ENCODE measurements at regions not wholly inside any gene's neighbourhood (a gene's known extent, or its start where the extent isn't known, plus 50 kb on each side); places are given as distances from the start of the nearest gene placed in this dataset.

DNA sequence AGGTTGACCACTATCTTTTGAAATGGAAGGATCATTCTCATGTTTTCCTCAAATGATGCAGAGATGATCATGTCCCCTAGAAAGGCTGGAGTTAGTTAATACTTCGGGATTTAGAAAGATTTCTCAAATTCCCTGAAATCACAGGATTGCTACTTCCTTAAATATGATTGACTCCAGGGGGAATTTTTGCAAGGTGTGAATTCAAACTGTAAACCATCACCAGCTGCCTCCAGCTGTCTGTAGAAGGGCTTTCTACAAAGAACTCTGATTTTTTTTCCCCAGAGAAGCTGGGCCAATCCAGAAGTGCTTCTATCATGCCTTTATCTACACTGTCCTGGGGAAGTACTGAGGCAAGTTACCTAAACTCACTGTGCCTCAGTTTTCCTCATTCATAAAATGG is 114.5 kb downstream of the EDN1 start:
- H3K4me1 ChIP-seq (ENCODE audit: insufficient read depth, low read length, poor library complexity, severe bottlenecking) = no peaks in the 10 kb centered on the region
- H3K4me3 ChIP-seq (ENCODE audit: low read depth, low read length, poor library complexity, severe bottlenecking) = no peak overlapping the region
- intact Hi-C loops (cut with micrococcal nuclease; ENCODE audit: unreplicated experiment) = no loop called here
- H3K36me3 ChIP-seq (ENCODE audit: insufficient read depth, low read length, poor library complexity, severe bottlenecking) = no peaks in the 10 kb centered on the region
- no peaks in the 10 kb centered on the region for H3K9me3 ChIP-seq (ENCODE audit: low read depth, low read length, poor library complexity, severe bottlenecking)
- no peak for TF ChIP-seq EZH2 (IDR thresholded peaks at IDR 0.05; ENCODE audit: borderline replicate concordance, low read depth, low read length, poor library complexity, severe bottlenecking)
- TF ChIP-seq, protein P1, sequence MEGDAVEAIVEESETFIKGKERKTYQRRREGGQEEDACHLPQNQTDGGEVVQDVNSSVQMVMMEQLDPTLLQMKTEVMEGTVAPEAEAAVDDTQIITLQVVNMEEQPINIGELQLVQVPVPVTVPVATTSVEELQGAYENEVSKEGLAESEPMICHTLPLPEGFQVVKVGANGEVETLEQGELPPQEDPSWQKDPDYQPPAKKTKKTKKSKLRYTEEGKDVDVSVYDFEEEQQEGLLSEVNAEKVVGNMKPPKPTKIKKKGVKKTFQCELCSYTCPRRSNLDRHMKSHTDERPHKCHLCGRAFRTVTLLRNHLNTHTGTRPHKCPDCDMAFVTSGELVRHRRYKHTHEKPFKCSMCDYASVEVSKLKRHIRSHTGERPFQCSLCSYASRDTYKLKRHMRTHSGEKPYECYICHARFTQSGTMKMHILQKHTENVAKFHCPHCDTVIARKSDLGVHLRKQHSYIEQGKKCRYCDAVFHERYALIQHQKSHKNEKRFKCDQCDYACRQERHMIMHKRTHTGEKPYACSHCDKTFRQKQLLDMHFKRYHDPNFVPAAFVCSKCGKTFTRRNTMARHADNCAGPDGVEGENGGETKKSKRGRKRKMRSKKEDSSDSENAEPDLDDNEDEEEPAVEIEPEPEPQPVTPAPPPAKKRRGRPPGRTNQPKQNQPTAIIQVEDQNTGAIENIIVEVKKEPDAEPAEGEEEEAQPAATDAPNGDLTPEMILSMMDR (conservative IDR thresholded peaks at IDR 0.05; ENCODE audit: low read depth, low read length) = no peak
- no peaks in the 10 kb centered on the region for H3K27me3 ChIP-seq (replicated peaks; ENCODE audit: insufficient read depth, low read depth, low read length, poor library complexity)
- ChIA-PET POLR2A (ENCODE audit: low non-redundant PET) (no interaction called here), CTCF (no interaction called here)
- DNase-seq (ENCODE audit: low spot score) = no peak
- no peak overlapping the region for H3K27ac ChIP-seq (ENCODE audit: low read depth, low read length, poor library complexity, severe bottlenecking)
- no TSS peak for BruUV-seq (replicated peaks)

DNA sequence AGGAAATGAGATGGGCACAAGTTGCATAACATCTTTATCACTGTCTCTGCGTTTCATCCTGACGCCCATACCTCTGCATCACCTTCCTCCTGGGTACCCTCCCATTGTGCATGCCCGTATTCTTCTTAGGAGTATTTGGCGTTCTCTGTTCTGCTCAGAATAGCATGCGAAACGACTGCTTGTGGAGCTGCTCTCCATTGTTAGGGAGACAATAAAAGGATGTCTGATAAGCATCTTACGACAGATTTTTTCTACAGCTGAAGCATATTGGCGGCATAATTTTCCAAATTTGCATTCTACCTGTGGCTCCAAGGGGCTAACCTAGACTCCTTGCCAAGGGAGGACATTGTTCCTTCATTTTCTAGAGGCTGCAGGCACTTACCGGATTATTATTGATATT is 118.6 kb downstream of the EDN1 start:
- no peak for DNase-seq (ENCODE audit: low spot score)
- TF ChIP-seq, protein P1 (conservative IDR thresholded peaks at IDR 0.05; ENCODE audit: low read depth, low read length) = no peak
- TF ChIP-seq EZH2 (IDR thresholded peaks at IDR 0.05; ENCODE audit: borderline replicate concordance, low read depth, low read length, poor library complexity, severe bottlenecking) = no peak
- no TSS peak for BruUV-seq (replicated peaks)
- no peak overlapping the region for H3K4me3 ChIP-seq (ENCODE audit: low read depth, low read length, poor library complexity, severe bottlenecking)
- H3K27ac ChIP-seq (ENCODE audit: low read depth, low read length, poor library complexity, severe bottlenecking) = no peak overlapping the region
- CTCF ChIA-PET = no interaction called here
- POLR2A ChIA-PET (ENCODE audit: low non-redundant PET) = no interaction called here
- intact Hi-C loops (cut with micrococcal nuclease; ENCODE audit: unreplicated experiment) = no loop called here
- no peaks in the 10 kb centered on the region for H3K9me3 ChIP-seq (ENCODE audit: low read depth, low read length, poor library complexity, severe bottlenecking)
- no peaks in the 10 kb centered on the region for H3K4me1 ChIP-seq (ENCODE audit: insufficient read depth, low read length, poor library complexity, severe bottlenecking)
- H3K36me3 ChIP-seq (ENCODE audit: insufficient read depth, low read length, poor library complexity, severe bottlenecking) = no peaks in the 10 kb centered on the region
- H3K27me3 ChIP-seq (replicated peaks; ENCODE audit: insufficient read depth, low read depth, low read length, poor library complexity) = peaks cover 13% of the 10 kb centered on the region

GRCh38 chr6:12410946-12411345 is 120.8 kb downstream of the EDN1 start:
- Histone ChIP-seq H3K36me3 (ENCODE audit: insufficient read depth, low read length, poor library complexity, severe bottlenecking) (no peaks in the 10 kb centered on the region), H3K4me1 (ENCODE audit: insufficient read depth, low read length, poor library complexity, severe bottlenecking) (no peaks in the 10 kb centered on the region), H3K9me3 (ENCODE audit: low read depth, low read length, poor library complexity, severe bottlenecking) (no peaks in the 10 kb centered on the region), H3K27ac (ENCODE audit: low read depth, low read length, poor library complexity, severe bottlenecking) (no peak overlapping the region), H3K4me3 (ENCODE audit: low read depth, low read length, poor library complexity, severe bottlenecking) (no peak overlapping the region), H3K27me3 (replicated peaks; ENCODE audit: insufficient read depth, low read depth, low read length, poor library complexity) (peaks cover 13% of the 10 kb centered on the region)
- DNase-seq (ENCODE audit: low spot score) = no peak
- ChIA-PET POLR2A (ENCODE audit: low non-redundant PET) (no interaction called here), CTCF (no interaction called here)
- BruUV-seq (replicated peaks) = no TSS peak
- intact Hi-C loops (cut with micrococcal nuclease; ENCODE audit: unreplicated experiment) = no loop called here
- no peak for TF ChIP-seq EZH2 (IDR thresholded peaks at IDR 0.05; ENCODE audit: borderline replicate concordance, low read depth, low read length, poor library complexity, severe bottlenecking)
- TF ChIP-seq, protein P1 (conservative IDR thresholded peaks at IDR 0.05; ENCODE audit: low read depth, low read length) = no peak
